Mucosa of descending colon (tissue), 3 donors: ENCODE measurements at regions not wholly inside any gene's neighbourhood (a gene's known extent, or its start where the extent isn't known, plus 50 kb on each side); places are given as distances from the start of the nearest gene placed in this dataset.
"Not testable (repeated sequence)": the region's sequence is repeated elsewhere in the genome, so short reads cannot be mapped to it uniquely, and the experiment has no call there.

Experiments used
- ATAC-seq: fragments of 200-7000 bp; cut with Tn5 transposase; one replicate; pipeline ENCODE4 v1.9.1; 2020; ENCODE audit warnings: mild to moderate bottlenecking, moderate library complexity
- DNase-seq, 3 donors: peaks; one replicate each; pipeline ENCODE4 v3.0.0-alpha.2; 2020
- H3K36me3 ChIP-seq: fragments of 200-600 bp; one replicate; pipeline ENCODE4 v1.8.0; 2021; ENCODE audit warnings: low read depth, mild to moderate bottlenecking
- H3K4me1 ChIP-seq: fragments of 200-600 bp; one replicate; pipeline ENCODE4 v1.8.0; 2021; ENCODE audit warnings: low read depth, mild to moderate bottlenecking
- H3K4me3 ChIP-seq: fragments of 200-600 bp; one replicate; pipeline ENCODE4 v1.8.0; 2021; ENCODE audit warnings: mild to moderate bottlenecking
- H3K9me3 ChIP-seq: fragments of 200-600 bp; one replicate; pipeline ENCODE4 v1.8.0; 2021; ENCODE audit warnings: mild to moderate bottlenecking
- intact Hi-C, 2 donors: fragments of 100-400 bp; cut with DNase I in 1 of 2; cut with micrococcal nuclease in 1 of 2; formaldehyde crosslinking; loops; one replicate each; pipeline versions ENCODE4 v1.11.0 to v1.11.1; 2022; cut with DNase I, micrococcal nuclease
- TF ChIP-seq, protein P1 (sequence below): fragments of 200-600 bp; IDR thresholded peaks from one replicate; pipeline ENCODE4 v1.8.0; 2022; ENCODE audit warnings: antibody characterized with exemption, mild to moderate bottlenecking
- donor health status: DM: no; HTN: no; CAD: no; lungs with moderate emphysema.
- donor health status: DM: no; HTN: no; CAD: no.
- donor health status: DM: no; HTN: yes; CAD: no.

DNA sequence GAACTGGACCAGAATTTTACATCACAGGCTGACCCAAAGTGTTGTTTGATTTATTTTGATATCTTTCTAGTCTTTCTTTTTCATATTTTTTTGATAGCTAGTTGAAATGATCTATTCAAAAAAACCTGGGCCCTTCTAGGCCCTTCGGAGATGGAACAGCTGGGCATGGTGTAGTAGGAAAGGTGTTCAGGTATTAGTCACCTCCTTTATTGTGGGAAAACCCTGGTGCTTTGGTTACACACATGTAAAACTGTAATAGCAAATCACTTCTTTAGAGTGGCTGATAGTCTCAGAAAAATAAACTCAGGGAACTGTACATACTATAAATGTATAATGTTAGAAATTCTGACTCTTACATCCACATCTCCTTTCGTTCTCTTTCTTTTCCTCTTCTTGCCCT, 234.5 kb downstream of the PLA2G4A start:
- TF ChIP-seq, protein P1, sequence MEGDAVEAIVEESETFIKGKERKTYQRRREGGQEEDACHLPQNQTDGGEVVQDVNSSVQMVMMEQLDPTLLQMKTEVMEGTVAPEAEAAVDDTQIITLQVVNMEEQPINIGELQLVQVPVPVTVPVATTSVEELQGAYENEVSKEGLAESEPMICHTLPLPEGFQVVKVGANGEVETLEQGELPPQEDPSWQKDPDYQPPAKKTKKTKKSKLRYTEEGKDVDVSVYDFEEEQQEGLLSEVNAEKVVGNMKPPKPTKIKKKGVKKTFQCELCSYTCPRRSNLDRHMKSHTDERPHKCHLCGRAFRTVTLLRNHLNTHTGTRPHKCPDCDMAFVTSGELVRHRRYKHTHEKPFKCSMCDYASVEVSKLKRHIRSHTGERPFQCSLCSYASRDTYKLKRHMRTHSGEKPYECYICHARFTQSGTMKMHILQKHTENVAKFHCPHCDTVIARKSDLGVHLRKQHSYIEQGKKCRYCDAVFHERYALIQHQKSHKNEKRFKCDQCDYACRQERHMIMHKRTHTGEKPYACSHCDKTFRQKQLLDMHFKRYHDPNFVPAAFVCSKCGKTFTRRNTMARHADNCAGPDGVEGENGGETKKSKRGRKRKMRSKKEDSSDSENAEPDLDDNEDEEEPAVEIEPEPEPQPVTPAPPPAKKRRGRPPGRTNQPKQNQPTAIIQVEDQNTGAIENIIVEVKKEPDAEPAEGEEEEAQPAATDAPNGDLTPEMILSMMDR = no peak
- intact Hi-C loops = no loop called here
- Histone ChIP-seq H3K36me3 (no peaks in the 10 kb centered on the region), H3K9me3 (no peaks in the 10 kb centered on the region), H3K4me1 (no peaks in the 10 kb centered on the region), H3K4me3 (no peak overlapping the region)
- no peak for ATAC-seq
- DNase-seq = no peak

DNA sequence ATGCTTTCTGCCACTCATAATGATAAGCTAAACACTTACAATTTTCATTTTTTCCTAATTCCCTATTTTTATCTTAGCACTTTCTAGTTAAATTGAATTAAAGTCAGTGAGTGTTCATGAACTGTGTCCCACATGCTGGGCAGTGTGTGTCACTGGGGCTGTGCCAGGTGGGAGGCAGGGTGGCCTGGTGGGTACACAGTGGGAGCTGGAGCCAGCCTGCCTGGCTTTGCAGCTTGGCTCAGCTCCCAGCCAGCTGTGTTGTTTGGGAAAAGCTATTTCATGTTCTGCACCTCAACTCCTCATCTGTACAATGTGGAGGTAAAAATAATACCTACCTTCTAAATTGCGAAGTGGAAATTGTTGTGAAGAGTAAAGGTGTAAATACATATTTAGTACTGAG, 238.4 kb downstream of the PLA2G4A start:
- DNase-seq (no peak), ATAC-seq (no peak)
- intact Hi-C loops = no loop called here
- Histone ChIP-seq H3K4me3 (no peak overlapping the region), H3K9me3 (no peaks in the 10 kb centered on the region), H3K36me3 (no peaks in the 10 kb centered on the region), H3K4me1 (no peaks in the 10 kb centered on the region)
- TF ChIP-seq, protein P1 = no peak

DNA sequence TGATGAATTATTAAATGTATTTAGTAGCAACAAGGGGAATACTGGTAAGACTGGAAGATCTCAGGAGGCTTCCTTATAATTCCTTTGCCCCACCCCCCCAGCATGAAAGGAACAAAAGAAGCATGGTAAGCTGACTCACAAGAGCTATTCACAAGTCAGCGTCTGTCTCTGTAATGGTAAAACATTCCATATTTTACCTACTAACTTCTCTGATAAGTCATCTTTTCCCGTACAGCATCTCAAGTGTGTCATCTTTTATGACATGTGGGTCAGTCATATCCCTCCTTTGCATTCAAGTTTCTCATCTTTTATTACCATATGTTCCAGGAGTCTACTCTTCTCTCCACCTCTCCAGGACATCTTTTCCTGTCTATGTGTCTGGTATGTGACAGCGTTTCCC, 241.3 kb downstream of the PLA2G4A start:
- Histone ChIP-seq H3K4me1 (no peaks in the 10 kb centered on the region), H3K36me3 (no peaks in the 10 kb centered on the region), H3K4me3 (no peak overlapping the region), H3K9me3 (no peaks in the 10 kb centered on the region)
- intact Hi-C loops = no loop called here
- DNase-seq (no peak), ATAC-seq (no peak)
- TF ChIP-seq, protein P1 = no peak

DNA sequence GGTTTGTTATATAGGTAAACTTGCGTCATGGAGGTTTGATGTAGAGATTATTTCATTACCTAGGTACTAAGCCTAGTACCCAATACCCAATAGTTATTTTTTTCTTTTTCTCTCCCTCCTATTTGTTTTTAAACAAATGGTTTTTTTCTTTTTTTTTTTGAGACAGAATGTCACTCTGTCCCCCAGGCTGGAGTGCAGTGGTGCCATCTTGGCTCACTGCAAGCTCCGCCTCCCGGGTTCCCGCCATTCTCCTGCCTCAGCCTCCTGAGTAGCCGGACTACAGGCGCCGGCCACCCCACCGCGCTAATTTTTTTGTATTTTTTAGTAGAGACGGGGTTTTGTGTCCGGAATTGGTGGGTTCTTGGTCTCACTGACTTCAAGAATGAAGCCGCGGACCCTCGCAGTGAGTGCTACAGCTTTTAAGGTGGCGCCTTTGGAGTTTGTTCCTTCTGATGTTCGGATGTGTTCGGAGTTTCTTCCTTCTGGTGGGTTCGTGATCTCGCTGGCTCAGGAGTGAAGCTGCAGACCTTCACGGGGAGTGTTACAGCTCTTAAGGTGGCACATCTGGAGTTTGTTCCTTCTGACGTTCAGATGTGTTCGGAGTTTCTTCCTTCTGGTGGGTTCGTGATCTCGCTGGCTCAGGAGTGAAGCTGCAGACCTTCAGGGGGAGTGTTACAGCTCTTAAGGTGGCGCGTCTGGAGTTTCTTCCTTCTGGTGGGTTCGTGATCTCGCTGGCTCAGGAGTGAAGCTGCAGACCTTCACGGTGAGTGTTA, 243.7 kb downstream of the PLA2G4A start:
- ATAC-seq, H3K4me3 ChIP-seq, H3K4me1 ChIP-seq, intact Hi-C loops, H3K9me3 ChIP-seq, H3K36me3 ChIP-seq, DNase-seq: not testable (repeated sequence)

DNA sequence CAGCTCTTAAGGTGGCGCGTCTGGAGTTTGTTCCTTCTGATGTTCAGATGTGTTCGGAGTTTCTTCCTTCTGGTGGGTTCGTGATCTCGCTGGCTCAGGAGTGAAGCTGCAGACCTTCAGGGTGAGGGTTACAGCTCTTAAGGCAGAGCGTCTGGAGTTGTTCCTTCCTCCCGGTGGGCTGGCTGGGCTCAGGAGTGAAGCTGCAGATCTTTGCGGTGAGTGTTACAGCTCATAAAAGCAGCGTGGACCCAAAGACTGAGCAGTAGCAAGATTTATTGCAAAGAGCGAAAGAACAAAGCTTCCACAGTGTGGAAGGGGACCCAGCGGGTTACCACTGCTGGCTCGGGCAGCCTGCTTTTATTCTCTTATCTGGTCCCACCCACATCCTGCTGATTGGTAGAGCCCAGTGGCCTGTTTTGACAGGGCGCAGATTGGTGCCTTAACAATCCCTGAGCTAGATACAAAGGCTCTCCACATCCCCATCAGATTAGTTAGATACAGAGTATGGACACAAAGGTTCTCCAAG, 244.3 kb downstream of the PLA2G4A start:
- DNase-seq, H3K4me3 ChIP-seq, ATAC-seq, H3K9me3 ChIP-seq, intact Hi-C loops, H3K36me3 ChIP-seq, H3K4me1 ChIP-seq: not testable (repeated sequence)

DNA sequence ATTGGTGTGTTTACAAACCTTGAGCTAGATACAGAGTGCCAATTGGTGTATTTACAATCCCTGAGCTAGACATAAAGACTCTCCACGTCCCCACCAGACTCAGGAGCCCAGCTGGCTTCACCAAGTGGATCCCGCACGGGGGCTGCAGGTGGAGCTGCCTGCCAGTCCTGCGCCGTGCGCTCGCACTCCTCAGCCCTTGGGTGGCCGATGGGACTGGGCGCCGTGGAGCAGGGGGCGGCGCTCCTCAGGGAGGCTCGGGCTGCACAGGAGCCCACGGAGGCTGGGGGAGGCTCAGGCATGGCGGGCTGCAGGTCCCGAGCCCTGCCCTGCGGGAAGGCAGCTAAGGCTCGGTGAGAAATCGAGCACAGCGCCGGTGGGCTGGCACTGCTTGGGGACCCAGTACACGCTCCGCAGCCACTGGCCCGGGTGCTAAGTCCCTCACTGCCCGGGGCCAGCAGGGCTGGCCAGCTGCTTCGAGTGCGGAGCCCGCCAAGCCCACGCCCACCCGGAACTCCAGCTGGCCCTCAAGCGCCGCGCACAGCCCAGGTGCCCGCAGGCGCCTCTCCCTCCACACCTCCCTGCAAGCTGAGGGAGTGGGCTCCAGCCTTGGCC, 245.0 kb downstream of the PLA2G4A start:
- intact Hi-C loops, H3K4me3 ChIP-seq, H3K4me1 ChIP-seq, H3K9me3 ChIP-seq, H3K36me3 ChIP-seq, ATAC-seq: not testable (repeated sequence)
- DNase-seq = peak in 1 of 3 donors; percentile 38

DNA sequence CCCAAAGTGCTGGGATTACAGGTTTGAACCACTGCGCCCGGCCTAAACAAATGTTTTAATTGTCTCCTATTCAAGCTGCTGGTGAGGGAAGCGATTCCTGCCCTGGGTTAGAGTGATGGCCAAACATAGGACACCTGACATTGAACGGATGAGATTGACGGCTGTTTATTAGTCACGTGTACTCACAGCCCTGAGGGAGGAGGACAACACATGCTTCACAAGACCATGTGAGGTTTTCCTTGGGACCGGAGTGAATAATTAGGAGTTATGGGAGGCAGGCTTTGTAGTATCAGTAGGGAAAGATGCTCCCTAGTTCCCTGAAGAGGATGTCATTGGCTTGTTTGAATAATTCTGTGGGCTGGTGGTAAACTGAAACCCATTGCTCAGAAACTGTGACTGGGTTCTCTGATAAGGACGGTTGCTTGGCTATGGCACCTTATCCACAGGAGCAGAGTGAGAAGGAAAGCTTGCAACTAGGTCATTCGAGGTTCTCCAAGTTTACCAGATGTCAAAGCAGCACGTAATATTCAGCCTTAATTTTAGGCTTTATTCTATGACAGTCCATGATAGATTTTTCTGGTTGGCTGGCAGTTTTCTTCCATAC, 245.8 kb downstream of the PLA2G4A start:
- no peaks in the 10 kb centered on the region for H3K4me1 ChIP-seq
- no peaks in the 10 kb centered on the region for H3K9me3 ChIP-seq
- H3K4me3 ChIP-seq = no peak overlapping the region
- DNase-seq (no peak), ATAC-seq (no peak)
- TF ChIP-seq, protein P1 = no peak
- intact Hi-C loops = no loop called here
- no peaks in the 10 kb centered on the region for H3K36me3 ChIP-seq
